Inflammatory macrophage (primary cell): ENCODE measurements at regions not wholly inside any gene's neighbourhood (a gene's known extent, or its start where the extent isn't known, plus 50 kb on each side); places are given as distances from the start of the nearest gene placed in this dataset.
A peak's percentile ranks its signal among the peaks of the same experiment; 100 is the strongest.

ENCODE experiments used
- DNase-seq, 2 donors: peaks; one replicate each; pipeline ENCODE4 v3.0.0-alpha.2; 2020 to 2022

DNA sequence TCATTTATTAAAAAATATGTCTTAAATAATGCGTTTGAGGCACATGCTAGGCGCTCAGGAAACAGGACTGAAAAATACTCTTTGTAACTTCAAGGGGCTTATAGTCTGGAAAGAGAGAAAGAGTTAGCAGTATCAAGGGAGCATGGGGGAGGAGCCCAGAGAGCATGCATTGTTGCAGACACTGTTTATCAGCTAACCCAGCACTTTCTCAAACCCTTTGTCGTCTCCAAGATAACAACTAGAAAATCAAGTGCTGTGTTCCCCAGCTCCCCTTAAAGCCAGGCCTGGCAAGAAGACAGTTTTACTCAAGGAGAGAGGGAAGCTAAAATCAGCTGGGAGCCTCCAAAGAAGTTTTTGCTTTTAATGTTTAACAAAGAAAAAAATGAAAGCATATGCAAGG lies 98.4 kb downstream of the PERP start:
- no peak for DNase-seq

DNA sequence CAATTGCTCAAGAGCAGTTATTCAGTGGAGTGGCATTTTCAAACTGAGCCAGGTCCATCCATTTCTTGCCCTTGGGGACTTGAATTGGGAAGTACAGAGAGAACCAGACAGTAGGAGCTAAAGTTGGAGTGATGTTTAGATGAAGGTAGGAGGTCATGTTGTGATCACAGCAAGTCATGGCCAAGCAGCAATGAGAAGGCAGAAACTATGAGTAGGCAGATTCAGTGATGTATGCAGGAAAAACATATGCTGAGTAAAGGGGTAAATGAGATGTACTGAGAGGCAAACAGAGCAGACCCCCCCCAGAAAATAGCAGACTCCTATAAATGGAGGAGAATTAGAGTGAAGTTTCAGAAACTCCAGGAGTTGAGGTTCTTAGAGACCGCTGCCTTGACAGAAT lies 95.8 kb downstream of the PERP start:
- DNase-seq = no peak

DNA sequence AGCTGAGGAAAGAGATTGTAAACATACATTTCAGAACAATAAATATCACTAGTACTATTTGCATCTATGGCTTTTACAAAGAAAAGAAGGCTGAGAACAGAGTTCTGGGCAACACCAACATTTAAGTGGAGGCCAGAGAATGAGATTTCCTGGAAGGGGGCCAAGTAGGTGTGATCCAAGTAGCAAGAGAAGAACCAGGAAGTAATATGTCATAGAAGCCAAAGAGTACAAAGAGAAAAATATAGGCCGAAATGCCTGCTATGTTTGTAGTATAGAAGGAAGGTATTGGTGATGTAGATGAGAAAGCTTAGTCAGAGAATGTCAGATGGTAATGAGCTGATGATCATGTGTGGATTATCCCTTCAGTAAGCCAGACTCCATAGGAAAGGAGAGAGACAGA lies 94.5 kb downstream of the PERP start:
- DNase-seq = no peak

DNA sequence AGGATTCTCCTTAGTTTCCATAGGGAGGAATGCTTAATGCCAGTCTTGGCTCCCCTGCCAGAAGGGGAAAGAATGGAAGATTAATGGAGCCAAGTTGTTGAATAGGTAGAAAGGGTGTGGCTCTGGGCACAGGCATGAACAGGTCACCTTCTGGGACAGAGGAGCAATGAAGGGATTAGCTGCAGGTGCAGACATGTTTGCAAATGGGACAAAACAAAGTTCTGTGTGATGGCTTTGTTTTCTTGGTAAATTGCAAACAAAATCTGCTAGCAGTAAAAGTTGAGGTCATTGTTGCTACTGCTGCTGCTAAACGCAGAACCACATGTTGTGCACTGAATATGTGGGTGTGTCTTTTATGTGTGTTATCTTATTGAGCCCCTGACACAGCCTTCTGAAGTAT lies 93.3 kb downstream of the PERP start:
- DNase-seq = no peak

DNA sequence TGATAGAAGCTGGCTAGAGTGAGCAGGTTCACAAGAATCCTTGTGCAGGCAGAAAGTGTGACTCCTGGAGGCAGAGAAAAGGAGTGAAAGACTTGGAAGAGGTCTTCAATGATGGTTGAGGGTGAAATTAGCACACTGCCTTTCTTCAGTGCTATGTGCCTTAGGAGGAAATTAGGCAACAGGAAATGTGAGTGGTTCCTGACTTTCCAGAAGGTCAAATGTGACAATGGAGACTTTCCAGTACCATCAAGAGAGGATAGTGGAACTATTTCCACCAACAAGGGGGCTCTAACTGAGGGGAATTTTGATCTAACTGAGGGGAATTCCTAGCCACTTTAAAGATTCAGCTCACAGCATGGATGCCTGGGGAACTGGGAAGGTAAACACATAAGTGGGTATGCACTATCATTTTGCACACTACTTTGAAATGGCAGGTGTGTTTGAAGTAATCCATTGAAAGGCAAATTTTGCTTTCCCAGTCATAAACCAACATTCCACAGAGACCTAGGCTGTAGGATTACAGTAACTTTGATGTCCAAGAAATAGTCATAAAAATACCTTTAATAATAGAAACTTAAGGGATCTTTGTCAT lies 90.0 kb downstream of the PERP start:
- peak in 1 of 2 donors; percentile 17 for DNase-seq

DNA sequence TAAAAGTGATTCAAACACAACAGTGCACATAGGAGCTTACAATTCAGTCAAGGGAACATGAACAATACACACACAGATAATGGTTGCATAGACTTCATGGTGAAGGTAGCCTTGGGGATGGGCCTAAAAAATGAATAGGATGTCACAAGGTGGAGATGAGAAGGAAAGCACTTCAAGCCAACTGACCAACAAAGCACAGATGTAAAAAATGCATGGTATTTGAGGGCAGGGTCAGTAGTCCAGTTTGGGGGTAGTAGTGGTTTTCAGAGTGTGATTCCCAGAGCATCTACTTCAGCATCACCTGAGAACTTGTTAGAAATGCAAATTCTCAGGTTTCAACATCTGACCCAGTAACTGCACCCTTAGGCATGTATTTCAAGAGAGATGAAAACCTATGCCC lies 88.9 kb downstream of the PERP start:
- no peak for DNase-seq

DNA sequence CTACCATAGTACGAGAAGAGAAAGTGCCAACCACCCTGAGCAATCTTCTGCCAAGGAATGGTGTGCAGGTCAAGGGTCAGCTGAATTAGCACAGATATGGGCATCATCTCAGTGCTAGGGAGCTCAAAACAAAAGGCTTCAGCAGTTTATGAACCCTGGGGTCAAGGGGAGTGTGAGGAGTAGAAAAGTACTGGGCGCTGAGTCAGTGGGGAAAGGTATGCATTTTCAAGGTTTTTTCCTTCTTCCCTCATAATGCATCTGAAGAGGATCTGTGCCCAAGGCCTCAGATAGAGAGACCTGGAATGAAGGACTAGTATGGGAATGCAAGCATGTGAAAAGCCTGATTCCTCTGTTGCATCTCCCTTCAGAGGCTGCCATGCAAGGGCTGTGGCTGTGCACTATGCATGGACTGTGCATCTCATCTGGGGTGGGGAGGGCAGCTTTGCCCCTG lies 81.7 kb downstream of the PERP start:
- DNase-seq = no peak

DNA sequence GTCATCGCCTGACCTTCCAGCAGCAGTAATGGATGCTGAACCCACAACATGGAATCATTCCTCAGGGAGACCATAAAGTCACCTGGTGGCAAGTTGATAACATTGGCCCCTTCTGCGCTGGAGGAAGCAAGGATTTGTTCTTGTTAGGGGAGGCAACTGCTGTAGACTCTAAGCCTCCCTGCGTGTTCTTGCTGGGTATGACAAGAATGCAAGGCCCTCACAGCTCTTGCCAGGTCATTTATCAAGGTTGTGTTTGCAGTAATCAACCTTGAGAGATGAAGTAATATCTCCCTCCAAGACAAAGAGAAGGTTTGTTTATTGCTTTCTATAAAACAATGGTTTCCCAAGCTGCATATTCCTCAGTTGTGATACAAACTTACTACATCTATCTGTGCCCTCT lies 80.9 kb downstream of the PERP start:
- no peak for DNase-seq

DNA sequence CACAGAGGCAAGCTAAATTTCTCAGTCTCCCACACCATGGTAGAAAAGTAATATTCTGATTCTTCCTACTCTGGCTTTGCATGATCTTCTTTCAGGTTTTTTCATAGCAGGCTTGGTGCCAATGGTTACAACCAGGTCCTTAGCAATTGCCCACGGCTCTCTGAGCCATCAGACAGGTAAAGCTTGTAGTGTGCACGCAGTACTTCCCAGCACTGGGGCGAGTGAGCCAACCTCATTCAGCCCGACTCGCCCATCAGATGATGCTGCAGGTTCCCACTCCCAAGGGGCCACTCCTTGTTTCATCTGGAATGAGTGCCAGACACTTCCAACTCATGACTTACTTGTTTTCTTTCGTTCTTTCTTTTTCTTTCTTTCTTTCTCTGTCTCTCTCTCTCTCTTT lies 78.3 kb downstream of the PERP start:
- DNase-seq = no peak

DNA sequence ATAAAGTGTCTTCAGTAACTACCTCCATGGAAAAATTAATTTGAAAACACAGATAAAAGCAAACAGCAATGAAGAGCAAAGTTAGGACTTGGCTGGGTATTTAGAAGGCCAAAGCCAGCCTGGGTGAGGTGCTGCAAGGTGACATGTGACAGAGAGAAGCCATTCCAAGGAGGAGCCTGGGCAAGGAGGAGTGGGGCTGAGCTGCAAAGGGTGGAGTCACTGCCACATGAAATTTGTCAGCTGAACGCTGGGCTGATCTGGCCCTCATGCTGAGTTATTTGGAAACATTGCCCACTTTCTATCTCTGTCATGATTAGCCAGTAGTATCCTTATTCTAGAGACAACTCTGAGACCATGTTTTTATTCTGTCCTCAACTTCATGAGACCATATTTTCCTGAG lies 76.3 kb downstream of the PERP start:
- DNase-seq = no peak

DNA sequence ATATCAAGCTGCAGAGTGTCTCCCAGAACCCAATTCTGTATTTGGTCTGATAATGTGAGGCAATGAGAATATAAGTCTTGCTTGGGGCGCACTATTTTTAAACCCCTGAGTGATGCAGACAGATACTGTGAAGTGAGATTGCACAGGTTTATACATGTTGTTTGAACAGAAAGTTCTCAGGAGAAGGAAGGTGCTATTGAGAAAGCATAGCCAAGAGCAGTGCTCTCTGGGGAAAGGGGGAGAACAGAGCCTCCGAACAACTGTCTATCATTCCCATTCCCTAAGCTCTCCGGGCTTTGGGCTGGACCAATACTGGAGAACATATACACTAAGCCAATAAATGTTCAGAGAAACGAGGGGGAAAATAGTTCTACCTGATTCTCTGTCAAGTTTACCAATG lies 75.8 kb downstream of the PERP start:
- DNase-seq = no peak

DNA sequence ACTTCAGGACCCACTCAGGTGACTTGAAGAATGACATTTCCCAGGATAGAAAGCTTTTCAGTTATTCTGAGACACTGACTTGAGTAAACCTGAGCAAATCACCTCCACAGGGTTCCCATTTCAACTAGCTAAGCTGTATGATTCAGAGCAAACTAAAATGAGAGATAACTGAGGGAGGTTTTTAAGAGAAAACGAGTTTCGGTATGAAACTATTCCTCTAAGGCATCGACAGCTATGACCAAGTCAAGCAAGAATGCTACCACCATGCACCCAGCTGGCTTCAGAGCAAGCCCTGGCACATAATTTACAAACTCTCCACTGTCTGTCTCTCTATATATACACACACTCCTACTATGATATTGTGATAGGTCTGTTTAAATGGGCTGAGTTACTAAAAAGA lies 75.4 kb downstream of the PERP start:
- no peak for DNase-seq

DNA sequence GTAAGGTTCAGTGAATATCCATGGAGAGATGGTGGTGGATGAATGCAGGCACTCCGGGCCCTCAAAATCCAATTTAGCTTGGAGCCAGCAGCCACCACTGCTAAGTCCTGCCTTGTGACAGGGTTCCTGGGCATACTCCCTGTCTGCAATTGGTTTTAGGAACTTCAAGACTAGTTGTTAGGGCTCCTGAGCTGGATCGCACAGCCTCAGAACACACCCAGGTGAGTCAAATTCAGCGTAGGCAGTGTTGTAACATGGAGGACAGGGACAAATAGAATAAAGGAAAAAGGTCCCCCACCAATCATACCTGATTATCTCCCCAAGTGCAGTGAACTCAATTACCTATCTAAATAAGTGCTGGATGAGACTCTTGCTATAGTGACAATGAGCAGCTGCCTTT lies 74.6 kb downstream of the PERP start:
- no peak for DNase-seq

DNA sequence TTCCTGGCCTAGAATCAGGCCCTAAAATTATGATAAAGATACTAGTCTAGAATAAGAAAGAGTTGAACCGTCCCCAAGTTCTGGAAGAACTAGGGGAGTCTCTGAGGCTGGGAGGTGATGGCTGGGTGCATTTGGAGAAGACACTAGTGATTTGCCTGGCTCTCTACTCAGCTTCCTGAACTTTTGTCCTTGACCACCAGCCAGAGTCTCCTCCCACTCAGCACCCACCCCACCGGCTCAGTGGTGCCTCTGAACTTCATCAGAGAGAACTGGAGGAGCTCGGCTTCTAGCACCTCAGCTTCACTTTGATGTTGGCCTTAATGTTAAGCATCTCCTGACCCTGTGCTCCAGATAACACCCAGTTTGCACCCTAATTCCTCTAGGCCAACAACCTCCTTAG lies 73.0 kb downstream of the PERP start:
- no peak for DNase-seq

DNA sequence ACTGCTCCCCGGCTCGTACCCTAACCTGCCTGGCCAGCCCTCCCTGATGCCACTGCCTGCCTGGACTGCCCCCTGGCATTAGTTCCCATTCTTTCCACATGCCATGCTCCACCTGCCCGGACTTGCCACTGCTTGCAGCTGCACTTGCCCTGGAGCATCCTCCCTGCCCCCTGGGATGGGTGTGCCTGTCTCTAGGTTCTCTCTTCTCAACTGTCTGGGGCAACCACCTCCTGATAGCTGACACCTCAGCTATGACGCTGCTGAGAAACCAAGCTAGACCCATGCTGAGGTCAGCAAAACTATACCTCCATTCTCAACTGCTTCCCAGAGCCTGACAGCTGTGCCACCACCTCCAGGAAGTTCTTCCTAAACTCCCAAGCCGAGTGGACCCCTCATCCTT lies 72.1 kb downstream of the PERP start:
- DNase-seq = no peak

DNA sequence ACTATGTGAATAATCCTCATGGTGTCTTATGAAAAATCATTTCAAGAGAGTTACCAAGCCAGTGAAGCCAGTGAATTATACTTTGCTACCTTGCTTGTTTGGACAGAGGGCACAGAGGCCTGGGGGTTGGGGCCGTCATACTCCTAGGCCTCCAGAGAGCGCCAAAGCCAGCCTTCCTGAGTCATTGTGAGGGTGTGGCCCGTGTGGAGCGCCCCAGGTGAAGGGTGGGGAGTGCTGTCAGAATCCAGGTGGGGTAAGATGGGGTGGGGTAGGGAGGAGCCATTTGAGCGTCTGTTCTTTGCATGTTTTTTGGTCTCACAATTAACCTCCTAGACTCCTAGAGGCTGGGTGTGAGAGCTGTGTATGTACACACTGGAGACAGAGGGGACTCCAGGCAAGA lies 71.1 kb downstream of the PERP start:
- DNase-seq = no peak

DNA sequence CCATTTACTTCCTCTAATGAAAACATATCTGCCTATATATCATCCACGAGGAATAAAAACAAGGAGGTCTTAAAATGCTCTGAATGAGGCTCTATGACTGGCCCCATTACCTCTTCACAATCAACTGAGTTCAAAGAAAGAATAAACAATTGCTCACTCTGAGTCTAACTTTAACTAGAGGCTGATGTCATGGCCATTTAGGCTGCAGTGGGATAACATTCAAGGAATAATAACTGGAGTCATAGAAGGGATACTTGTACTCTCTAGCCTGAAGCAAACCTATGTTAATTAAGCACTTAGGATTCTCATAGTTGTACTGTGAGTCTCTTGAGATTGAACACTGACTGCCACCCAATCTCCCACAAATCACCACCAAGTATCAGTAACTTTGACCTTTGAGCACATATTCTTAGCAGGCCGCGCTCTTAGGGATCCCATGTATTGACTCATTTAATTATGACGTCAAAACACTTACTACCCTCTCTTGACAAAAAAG lies 70.2 kb downstream of the PERP start:
- DNase-seq = no peak

DNA sequence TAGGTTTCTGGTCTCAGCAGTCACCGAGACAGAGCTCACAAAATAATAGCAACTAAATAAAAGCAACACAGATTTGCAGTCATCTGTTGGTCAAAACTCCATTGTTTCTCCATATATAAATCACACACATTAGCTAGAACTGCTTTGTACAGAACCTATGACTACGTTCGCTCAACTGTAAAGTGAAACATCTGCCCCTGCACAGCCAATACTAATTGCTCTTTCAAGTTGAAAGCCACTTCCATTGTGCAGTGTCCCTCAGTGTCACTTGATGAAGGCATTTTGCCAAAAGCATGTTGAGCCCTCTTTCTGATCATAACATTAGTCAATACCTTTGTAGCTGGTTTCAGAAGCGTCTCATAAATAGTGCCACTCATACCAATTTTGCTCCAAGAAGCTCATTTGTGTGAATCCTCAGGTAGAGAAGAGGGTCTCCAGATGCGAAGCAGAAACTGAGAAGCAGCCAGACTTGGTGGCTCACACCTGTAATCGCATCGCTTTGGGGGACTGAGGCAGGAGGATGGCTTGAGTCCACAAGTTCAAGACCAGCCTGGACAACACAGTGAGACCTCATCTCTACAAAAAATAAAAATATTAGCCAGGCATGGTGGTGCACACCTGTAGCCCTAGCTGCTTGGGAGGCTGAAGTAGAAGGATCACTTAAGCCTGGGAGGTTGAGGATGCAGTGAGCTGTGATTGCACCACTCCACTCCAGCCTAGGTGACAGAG lies 68.9 kb downstream of the PERP start:
- no peak for DNase-seq
